Gastroesophageal sphincter (tissue), 4 donors: ENCODE measurements at regions not wholly inside any gene's neighbourhood (a gene's known extent, or its start where the extent isn't known, plus 50 kb on each side); places are given as distances from the start of the nearest gene placed in this dataset.

Experiments used
- ATAC-seq: fragments of 150-250 bp; one replicate; pipeline ENCODE4 v1.9.1; 2016; ENCODE audit warnings: mild to moderate bottlenecking, moderate library complexity
- H3K27ac ChIP-seq, 4 donors: fragments of 200-600 bp; sonication (generic) in 3 of 4; 1 replicate in 3 of 4; 2 replicates in 1 of 4; pipeline ENCODE4 v1.5.1; 2016 to 2019
- H3K27me3 ChIP-seq: fragments of 200-600 bp; sonication (generic); one replicate; pipeline ENCODE4 v1.5.1; 2019
- H3K36me3 ChIP-seq, 2 donors: fragments of 200-600 bp; sonication (generic); one replicate each; pipeline ENCODE4 v1.5.1; 2019; ENCODE audit warnings: control low read depth in 1 of 2
- H3K4me1 ChIP-seq, 3 donors: fragments of 200-600 bp; sonication (generic); 1 replicate in 2 of 3; 2 replicates in 1 of 3; pipeline ENCODE4 v1.5.1; 2016 to 2019; ENCODE audit warnings: control low read depth in 2 of 3
- H3K4me3 ChIP-seq, 2 donors: fragments of 200-600 bp; sonication (generic); one replicate each; pipeline ENCODE4 v1.5.1; 2019; ENCODE audit warnings: mild to moderate bottlenecking in 1 of 2, moderate library complexity in 1 of 2
- H3K9me3 ChIP-seq, 3 donors: fragments of 200-600 bp; sonication (generic); one replicate each; pipeline ENCODE4 v1.5.1; 2017 to 2019; ENCODE audit warnings: control low read depth in 2 of 3
- EP300 ChIP-seq: sonication (generic); formaldehyde crosslinking; IDR thresholded peaks from one replicate; pipeline ENCODE4 v1.6.1; 2017; ENCODE audit warnings: antibody characterized with exemption, mild to moderate bottlenecking
- POLR2A ChIP-seq, 2 donors: fragments of 450-650 bp; IDR thresholded peaks; one replicate each; pipeline ENCODE4 v1.6.1; 2017; ENCODE audit warnings: antibody characterized with exemption in 2 of 2, mild to moderate bottlenecking in 2 of 2, moderate library complexity in 1 of 2
- POLR2AphosphoS5 ChIP-seq: sonication (generic); formaldehyde crosslinking; IDR thresholded peaks from one replicate; pipeline ENCODE4 v1.6.1; 2017; ENCODE audit warnings: antibody characterized with exemption
- WGBS, 2 donors: methylation state at CpG; one replicate each; pipeline ENCODE4 v1.1.5; 2018; ENCODE audit warnings: low coverage in 1 of 2; 5-methylcytosine and 5-hydroxymethylcytosine counted together
- TF ChIP-seq, protein P1 (sequence below), 4 experiments: fragments of 200-600 bp in 2 of 4; fragments of 450-650 bp in 2 of 4; sonication (generic) in 1 of 4; IDR thresholded peaks; one replicate each; pipeline ENCODE4 v1.5.1; 2017 to 2019; ENCODE audit warnings: antibody characterized with exemption in 4 of 4, mild to moderate bottlenecking in 2 of 4, moderate library complexity in 2 of 4

DNA sequence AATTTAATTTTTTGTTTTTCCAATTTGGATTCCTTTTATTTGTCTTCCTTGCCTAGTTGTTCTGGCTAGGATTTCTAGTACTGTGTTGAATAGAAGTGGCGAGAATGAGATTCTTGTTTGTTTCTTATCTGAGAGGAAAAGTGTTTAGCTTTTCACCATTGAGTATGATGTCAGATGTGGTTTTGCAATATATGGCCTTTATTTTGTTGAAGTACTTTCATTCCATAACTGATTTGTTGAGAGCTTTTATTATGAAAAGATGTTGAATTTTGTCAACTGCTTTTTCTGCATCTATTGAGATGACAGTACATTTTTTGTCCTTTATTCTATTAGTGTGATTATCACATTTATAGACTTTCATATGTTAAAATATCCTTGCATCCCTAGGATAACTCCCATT, 462.0 kb downstream of the CCDC91 start:
- TF ChIP-seq EP300 (no peak), POLR2A (IDR thresholded peaks at IDR 0.05) (no peak), POLR2AphosphoS5 (no peak)
- TF ChIP-seq, protein P1, sequence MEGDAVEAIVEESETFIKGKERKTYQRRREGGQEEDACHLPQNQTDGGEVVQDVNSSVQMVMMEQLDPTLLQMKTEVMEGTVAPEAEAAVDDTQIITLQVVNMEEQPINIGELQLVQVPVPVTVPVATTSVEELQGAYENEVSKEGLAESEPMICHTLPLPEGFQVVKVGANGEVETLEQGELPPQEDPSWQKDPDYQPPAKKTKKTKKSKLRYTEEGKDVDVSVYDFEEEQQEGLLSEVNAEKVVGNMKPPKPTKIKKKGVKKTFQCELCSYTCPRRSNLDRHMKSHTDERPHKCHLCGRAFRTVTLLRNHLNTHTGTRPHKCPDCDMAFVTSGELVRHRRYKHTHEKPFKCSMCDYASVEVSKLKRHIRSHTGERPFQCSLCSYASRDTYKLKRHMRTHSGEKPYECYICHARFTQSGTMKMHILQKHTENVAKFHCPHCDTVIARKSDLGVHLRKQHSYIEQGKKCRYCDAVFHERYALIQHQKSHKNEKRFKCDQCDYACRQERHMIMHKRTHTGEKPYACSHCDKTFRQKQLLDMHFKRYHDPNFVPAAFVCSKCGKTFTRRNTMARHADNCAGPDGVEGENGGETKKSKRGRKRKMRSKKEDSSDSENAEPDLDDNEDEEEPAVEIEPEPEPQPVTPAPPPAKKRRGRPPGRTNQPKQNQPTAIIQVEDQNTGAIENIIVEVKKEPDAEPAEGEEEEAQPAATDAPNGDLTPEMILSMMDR (IDR thresholded peaks at IDR 0.05): no peak
- 100% methylated on average over 1 of the region's 1 CpG for WGBS, 2 donors

DNA sequence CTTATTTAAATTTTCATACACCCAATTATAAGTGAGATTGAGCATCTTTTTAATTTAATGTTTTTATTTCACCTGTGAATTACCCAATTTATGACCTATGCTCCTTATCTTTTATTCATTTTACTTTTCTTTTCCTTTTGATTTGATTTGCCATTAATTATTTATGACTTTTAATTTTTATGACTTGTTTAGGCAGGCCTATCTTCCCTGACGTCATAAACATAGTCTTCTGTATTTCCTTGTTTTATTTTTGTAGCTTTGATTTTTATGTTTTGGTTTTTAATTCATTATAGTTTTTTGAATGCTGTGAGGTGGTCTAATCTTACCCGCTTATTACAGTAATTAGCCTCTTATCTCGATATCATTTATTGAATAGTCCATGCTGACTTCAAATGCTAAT, 467.1 kb upstream of the FAR2 start:
- Histone ChIP-seq H3K9me3 (peaks cover 0 to under 1% (median 0%) of the 10 kb centered on the region in 3 donors), H3K27me3 (no peaks in the 10 kb centered on the region), H3K4me3 (no peak overlapping the region), H3K36me3 (no peaks in the 10 kb centered on the region), H3K27ac (no peak overlapping the region), H3K4me1 (no peaks in the 10 kb centered on the region)
- WGBS, 2 donors: 92 to 95% methylated on average over 2 to 3 of the region's 3 CpGs
- ATAC-seq: no peak
- TF ChIP-seq EP300: no peak
- TF ChIP-seq, protein P1 (IDR thresholded peaks at IDR 0.05): no peak
- TF ChIP-seq POLR2AphosphoS5: no peak
- no peak for TF ChIP-seq POLR2A (IDR thresholded peaks at IDR 0.05)

More for the DNA sequence above, 462.0 kb downstream of the CCDC91 start:
- Histone ChIP-seq H3K4me1 (no peaks in the 10 kb centered on the region), H3K4me3 (no peak overlapping the region), H3K9me3 (no peaks in the 10 kb centered on the region), H3K27me3 (no peaks in the 10 kb centered on the region), H3K36me3 (no peaks in the 10 kb centered on the region), H3K27ac (no peak overlapping the region)
- no peak for ATAC-seq

DNA sequence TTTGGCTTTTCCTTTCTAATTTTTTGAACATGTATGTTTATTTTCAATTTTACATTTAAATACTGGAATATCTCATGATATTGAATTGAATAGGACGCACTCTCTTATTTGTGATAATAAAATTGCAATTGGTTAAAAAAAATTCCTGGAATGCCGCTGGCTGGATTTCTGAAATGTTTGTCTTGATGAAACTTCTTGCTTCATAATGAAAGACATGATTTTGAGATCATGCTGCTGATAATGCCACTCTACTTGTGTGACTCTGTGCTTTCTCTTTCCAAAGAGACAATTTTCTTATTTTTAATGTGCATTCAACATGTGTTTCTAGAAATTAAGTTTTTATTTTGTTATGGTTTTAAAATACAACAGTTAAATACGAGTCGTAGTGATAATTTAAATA, 465.7 kb upstream of the FAR2 start:
- H3K4me1 ChIP-seq: no peaks in the 10 kb centered on the region
- H3K36me3 ChIP-seq: no peaks in the 10 kb centered on the region
- no peak overlapping the region for H3K4me3 ChIP-seq
- WGBS, 2 donors: 91 to 94% methylated on average over 4 of the region's 4 CpGs
- H3K27ac ChIP-seq: no peak overlapping the region
- no peaks in the 10 kb centered on the region for H3K27me3 ChIP-seq
- H3K9me3 ChIP-seq: no peaks in the 10 kb centered on the region
- ATAC-seq: no peak
- no peak for TF ChIP-seq POLR2A (IDR thresholded peaks at IDR 0.05)
- TF ChIP-seq POLR2AphosphoS5: no peak
- no peak for TF ChIP-seq EP300
- TF ChIP-seq, protein P1 (IDR thresholded peaks at IDR 0.05): no peak

DNA sequence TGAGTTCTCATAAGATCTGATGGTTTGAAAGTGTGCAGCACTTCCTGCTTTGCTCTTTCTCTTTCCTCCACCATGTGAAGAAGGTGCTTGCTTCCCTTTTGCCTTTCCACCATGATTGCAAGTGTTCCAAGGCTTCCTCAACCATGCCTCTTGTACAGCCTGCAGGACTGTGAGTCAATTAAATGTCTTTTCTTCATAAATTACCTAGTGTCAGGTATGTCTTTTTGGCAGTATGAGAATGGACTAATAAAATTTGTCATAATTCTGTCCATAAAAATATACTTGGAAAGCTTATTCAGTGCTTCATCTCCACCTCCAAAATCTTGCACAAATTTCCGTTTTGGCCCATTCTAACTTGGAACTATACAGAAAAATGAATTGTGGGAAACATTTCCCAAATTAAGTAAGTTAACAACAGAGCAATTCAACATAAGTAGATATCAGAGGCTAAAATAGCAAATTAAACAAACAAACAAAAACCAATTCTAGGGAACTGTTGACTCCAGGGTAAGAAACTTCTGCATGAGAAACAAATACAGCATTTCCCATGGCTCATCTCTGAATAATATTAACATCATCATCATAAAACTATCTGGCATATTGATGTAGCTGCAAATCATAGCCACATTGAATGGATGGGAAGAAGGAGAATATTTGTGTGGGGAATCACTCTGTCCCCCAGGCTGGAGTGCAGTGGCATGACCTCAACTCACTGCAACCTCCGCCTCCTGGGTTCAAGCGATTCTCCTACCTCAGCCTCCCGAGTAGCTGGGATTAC, 459.5 kb upstream of the FAR2 start:
- Histone ChIP-seq H3K27me3 (no peaks in the 10 kb centered on the region), H3K4me1 (no peaks in the 10 kb centered on the region), H3K9me3 (no peaks in the 10 kb centered on the region), H3K36me3 (no peaks in the 10 kb centered on the region), H3K4me3 (no peak overlapping the region), H3K27ac (no peak overlapping the region)
- TF ChIP-seq, protein P1 (IDR thresholded peaks at IDR 0.05): no peak
- TF ChIP-seq POLR2AphosphoS5 (no peak), EP300 (no peak), POLR2A (IDR thresholded peaks at IDR 0.05) (no peak)
- 80 to 100% methylated on average over 3 to 4 of the region's 4 CpGs for WGBS, 2 donors
- no peak for ATAC-seq

DNA sequence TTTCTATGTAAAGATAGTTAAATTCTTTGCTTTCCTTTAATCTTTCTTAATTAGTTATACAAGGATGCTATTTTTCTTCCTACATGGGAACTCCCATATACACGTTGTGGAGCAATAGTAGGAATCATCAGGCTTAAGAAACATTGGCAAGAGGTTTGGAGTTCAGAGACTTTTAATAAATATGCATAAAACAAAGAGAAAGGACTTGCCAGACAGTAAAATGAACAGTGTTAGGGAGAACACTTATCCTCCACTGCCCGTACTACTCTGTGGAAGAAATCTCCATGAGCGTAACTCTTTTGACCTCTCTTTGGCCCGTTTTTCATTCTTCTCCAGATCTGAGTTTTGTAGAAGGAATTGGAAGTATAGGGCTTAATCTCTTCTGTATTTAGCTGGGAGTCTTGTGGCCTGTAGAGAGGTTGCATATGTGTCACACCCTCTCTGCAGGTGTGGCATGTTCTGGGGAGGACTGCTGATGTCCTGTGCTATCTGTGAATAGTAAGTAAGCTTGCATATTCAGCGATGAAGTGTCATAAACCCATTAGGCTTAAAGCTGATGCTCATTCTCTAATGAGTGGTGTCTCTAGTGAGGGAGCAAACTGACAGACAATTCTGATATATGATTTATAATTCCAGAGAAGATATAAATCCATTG, 455.4 kb upstream of the FAR2 start:
- no peaks in the 10 kb centered on the region for H3K27me3 ChIP-seq
- 60 to 81% methylated on average over 4 to 5 of the region's 5 CpGs for WGBS, 2 donors
- H3K27ac ChIP-seq: no peak overlapping the region
- H3K9me3 ChIP-seq: no peaks in the 10 kb centered on the region
- no peaks in the 10 kb centered on the region for H3K4me1 ChIP-seq
- no peak overlapping the region for H3K4me3 ChIP-seq
- no peak for ATAC-seq
- TF ChIP-seq EP300 (no peak), POLR2A (IDR thresholded peaks at IDR 0.05) (no peak), POLR2AphosphoS5 (no peak)
- TF ChIP-seq, protein P1 (IDR thresholded peaks at IDR 0.05): no peak
- no peaks in the 10 kb centered on the region for H3K36me3 ChIP-seq
